HL-60 (cell line): ENCODE measurements at regions not wholly inside any gene's neighbourhood (a gene's known extent, or its start where the extent isn't known, plus 50 kb on each side); places are given as distances from the start of the nearest gene placed in this dataset.

Experiments
- DNase-seq, 2 experiments: peaks; one replicate each; pipeline ENCODE4 v3.0.0-alpha.2; 2010 to 2020; ENCODE audit warnings: low read depth in 1 of 2, low spot score in 1 of 2
- H3K27ac ChIP-seq: fragments of 250-450 bp; sonication (Bioruptor Pico); replicated peaks from 2 replicates; pipeline ENCODE4 v1.5.1; 2020; ENCODE audit warnings: mild to moderate bottlenecking, moderate library complexity
- H3K27me3 ChIP-seq: fragments of 250-450 bp; sonication (Bioruptor Pico); 2 replicates; pipeline ENCODE4 v1.5.1; 2021; ENCODE audit warnings: mild to moderate bottlenecking, moderate library complexity; ENCODE audit not compliant: insufficient read depth, poor library complexity, severe bottlenecking
- H3K4me3 ChIP-seq: replicated peaks from 2 replicates; pipeline ENCODE4 v1.5.1; 2011; ENCODE audit warnings: mild to moderate bottlenecking, control low read depth, low read length; ENCODE audit not compliant: insufficient read depth
- GABPA ChIP-seq: IDR thresholded peaks from 2 replicates; pipeline ENCODE4 v1.6.1; 2012; ENCODE audit warnings: low read depth
- POLR2AphosphoS5 ChIP-seq: IDR thresholded peaks from 2 replicates; pipeline ENCODE4 v1.6.1; 2012; ENCODE audit warnings: low read depth
- SPI1 ChIP-seq: IDR thresholded peaks from 2 replicates; pipeline ENCODE4 v1.6.1; 2012; ENCODE audit warnings: low read depth, mild to moderate bottlenecking, borderline replicate concordance
- TF ChIP-seq, protein P1 (sequence below): IDR thresholded peaks from one replicate; pipeline ENCODE4 v1.5.1; 2011; ENCODE audit warnings: low read length, control low read depth, inconsistent platforms; ENCODE audit not compliant: insufficient read depth
- TF ChIP-seq, protein P2 (sequence below): IDR thresholded peaks from 2 replicates; pipeline ENCODE4 v1.6.1; 2012; ENCODE audit warnings: low read depth; ENCODE audit not compliant: insufficient replicate concordance

DNA sequence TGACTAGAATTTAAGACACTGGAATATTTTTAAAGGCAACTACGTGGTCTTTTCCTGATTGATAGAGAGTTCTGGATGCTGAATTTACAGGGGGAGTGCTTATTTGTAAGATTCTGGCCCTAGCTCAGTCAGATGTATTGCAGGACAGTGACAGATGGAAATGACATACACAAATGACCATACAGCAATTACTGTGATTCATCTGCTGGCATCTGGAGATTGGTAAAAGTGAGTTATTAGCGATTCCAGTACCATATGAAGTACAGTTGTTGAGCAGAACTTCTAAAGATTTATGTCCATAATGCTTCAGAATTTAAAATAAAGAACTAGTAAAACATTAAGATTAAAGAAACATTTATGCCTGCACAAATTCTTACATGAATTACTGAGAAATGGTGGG, 243.2 kb downstream of the CRPPA start:
- no peak for TF ChIP-seq GABPA
- TF ChIP-seq SPI1, result no peak
- TF ChIP-seq, protein P1, sequence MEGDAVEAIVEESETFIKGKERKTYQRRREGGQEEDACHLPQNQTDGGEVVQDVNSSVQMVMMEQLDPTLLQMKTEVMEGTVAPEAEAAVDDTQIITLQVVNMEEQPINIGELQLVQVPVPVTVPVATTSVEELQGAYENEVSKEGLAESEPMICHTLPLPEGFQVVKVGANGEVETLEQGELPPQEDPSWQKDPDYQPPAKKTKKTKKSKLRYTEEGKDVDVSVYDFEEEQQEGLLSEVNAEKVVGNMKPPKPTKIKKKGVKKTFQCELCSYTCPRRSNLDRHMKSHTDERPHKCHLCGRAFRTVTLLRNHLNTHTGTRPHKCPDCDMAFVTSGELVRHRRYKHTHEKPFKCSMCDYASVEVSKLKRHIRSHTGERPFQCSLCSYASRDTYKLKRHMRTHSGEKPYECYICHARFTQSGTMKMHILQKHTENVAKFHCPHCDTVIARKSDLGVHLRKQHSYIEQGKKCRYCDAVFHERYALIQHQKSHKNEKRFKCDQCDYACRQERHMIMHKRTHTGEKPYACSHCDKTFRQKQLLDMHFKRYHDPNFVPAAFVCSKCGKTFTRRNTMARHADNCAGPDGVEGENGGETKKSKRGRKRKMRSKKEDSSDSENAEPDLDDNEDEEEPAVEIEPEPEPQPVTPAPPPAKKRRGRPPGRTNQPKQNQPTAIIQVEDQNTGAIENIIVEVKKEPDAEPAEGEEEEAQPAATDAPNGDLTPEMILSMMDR, result no peak
- TF ChIP-seq, protein P2, sequence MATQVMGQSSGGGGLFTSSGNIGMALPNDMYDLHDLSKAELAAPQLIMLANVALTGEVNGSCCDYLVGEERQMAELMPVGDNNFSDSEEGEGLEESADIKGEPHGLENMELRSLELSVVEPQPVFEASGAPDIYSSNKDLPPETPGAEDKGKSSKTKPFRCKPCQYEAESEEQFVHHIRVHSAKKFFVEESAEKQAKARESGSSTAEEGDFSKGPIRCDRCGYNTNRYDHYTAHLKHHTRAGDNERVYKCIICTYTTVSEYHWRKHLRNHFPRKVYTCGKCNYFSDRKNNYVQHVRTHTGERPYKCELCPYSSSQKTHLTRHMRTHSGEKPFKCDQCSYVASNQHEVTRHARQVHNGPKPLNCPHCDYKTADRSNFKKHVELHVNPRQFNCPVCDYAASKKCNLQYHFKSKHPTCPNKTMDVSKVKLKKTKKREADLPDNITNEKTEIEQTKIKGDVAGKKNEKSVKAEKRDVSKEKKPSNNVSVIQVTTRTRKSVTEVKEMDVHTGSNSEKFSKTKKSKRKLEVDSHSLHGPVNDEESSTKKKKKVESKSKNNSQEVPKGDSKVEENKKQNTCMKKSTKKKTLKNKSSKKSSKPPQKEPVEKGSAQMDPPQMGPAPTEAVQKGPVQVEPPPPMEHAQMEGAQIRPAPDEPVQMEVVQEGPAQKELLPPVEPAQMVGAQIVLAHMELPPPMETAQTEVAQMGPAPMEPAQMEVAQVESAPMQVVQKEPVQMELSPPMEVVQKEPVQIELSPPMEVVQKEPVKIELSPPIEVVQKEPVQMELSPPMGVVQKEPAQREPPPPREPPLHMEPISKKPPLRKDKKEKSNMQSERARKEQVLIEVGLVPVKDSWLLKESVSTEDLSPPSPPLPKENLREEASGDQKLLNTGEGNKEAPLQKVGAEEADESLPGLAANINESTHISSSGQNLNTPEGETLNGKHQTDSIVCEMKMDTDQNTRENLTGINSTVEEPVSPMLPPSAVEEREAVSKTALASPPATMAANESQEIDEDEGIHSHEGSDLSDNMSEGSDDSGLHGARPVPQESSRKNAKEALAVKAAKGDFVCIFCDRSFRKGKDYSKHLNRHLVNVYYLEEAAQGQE, result no peak
- no peak for TF ChIP-seq POLR2AphosphoS5
- DNase-seq, result no peak
- Histone ChIP-seq H3K27me3 (no peaks in the 10 kb centered on the region), H3K27ac (no peak overlapping the region), H3K4me3 (no peak overlapping the region)

DNA sequence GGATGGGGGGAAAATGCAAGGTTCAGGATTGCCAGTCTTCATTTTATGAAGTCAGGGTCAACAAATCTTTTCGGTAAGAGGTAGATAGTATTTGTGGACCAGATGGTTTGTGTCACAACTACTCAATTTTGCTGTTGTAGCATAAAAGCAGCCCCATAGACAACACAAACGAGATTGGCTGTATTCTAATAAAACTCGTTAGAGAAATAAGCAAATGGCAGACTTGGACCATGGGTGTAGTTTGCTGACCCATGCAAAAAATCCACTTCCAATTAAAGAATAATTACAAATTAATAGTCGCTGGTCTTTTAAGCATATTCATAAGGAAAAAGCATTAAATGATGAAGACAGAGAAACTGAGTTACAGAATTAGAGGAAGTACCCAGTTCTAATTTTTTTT, 247.1 kb downstream of the CRPPA start:
- TF ChIP-seq POLR2AphosphoS5 (no peak), GABPA (no peak), SPI1 (no peak)
- TF ChIP-seq, protein P1, result no peak
- TF ChIP-seq, protein P2, result no peak
- Histone ChIP-seq H3K27me3 (no peaks in the 10 kb centered on the region), H3K27ac (no peak overlapping the region), H3K4me3 (no peak overlapping the region)
- no peak for DNase-seq

DNA sequence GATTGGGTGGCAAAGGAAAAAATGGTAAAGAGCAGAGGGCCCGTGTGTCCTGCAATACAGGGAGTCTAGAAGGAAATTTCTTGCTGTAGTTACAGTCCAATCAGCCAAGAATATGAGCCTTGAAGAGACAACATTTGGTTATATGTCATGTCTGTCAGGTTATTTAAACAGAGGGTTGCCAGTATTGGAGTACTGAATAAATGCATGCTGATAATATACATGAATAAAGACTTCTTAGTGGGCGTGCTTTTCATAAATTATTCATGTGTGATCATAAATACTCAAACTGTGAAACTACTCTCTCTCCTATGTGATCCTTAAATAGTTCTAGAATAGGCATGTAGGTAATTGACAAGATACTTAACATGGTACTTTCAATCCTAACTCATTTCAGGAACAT, 249.0 kb downstream of the CRPPA start:
- Histone ChIP-seq H3K27ac (no peak overlapping the region; the same call in 1 of the 2 replicates), H3K4me3 (no peak overlapping the region), H3K27me3 (no peaks in the 10 kb centered on the region)
- DNase-seq, result no peak
- TF ChIP-seq GABPA, result no peak
- TF ChIP-seq, protein P2, result no peak
- no peak for TF ChIP-seq POLR2AphosphoS5
- no peak for TF ChIP-seq SPI1
- TF ChIP-seq, protein P1, result no peak
